ENCODE measurements at regions not wholly inside any gene's neighbourhood (a gene's known extent, or its start where the extent isn't known, plus 50 kb on each side); places are given as distances from the start of the nearest gene placed in this dataset.

DNA sequence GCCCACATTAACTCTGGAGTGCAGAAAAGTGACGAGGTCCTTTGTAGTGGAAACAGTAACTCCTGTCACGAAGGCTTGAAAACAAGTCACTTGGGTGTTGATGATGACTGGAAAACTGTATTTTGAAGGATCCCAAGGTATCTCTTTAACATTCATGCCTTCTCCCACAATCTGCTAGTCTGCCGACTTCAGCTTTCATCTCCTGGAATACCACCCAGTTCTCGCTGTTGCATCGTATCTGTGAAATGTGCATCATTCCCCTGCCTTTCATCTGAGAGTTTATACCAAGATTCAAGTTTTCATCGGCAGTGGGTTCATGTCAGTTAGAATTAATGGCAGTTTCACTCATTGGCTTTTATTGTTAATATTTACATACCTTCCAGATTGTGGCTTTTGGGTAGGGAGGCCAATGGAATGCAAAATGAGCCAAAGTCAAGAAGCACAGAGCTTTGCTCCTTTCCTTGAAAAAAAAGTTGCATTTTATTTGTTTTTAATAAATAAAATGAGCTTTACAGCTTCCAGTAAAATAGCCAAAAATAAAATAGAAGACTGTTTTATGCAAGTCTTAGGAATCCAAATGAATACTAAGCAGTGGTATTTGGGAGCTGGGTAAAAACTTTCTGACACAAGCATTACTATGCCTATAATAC, 575.2 kb upstream of the WWC1 start:
- no peak for TF ChIP-seq SNAI2 (CRISPR knock-in tag; IDR thresholded peaks at IDR 0.05)
- TF ChIP-seq, protein P1, sequence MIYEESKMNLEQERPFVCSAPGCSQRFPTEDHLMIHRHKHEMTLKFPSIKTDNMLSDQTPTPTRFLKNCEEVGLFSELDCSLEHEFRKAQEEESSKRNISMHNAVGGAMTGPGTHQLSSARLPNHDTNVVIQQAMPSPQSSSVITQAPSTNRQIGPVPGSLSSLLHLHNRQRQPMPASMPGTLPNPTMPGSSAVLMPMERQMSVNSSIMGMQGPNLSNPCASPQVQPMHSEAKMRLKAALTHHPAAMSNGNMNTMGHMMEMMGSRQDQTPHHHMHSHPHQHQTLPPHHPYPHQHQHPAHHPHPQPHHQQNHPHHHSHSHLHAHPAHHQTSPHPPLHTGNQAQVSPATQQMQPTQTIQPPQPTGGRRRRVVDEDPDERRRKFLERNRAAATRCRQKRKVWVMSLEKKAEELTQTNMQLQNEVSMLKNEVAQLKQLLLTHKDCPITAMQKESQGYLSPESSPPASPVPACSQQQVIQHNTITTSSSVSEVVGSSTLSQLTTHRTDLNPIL (CRISPR knock-in tag; IDR thresholded peaks at IDR 0.05; ENCODE audit: low read depth) = no peak
- TF ChIP-seq CSDC2 (CRISPR knock-in tag; IDR thresholded peaks at IDR 0.05) = no peak
- TF ChIP-seq, protein P2, sequence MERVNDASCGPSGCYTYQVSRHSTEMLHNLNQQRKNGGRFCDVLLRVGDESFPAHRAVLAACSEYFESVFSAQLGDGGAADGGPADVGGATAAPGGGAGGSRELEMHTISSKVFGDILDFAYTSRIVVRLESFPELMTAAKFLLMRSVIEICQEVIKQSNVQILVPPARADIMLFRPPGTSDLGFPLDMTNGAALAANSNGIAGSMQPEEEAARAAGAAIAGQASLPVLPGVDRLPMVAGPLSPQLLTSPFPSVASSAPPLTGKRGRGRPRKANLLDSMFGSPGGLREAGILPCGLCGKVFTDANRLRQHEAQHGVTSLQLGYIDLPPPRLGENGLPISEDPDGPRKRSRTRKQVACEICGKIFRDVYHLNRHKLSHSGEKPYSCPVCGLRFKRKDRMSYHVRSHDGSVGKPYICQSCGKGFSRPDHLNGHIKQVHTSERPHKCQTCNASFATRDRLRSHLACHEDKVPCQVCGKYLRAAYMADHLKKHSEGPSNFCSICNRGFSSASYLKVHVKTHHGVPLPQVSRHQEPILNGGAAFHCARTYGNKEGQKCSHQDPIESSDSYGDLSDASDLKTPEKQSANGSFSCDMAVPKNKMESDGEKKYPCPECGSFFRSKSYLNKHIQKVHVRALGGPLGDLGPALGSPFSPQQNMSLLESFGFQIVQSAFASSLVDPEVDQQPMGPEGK (CRISPR knock-in tag; IDR thresholded peaks at IDR 0.05; ENCODE audit: borderline replicate concordance) = no peak
- no peak for TF ChIP-seq ZFP30 (CRISPR knock-in tag; IDR thresholded peaks at IDR 0.05)
- TF ChIP-seq, protein P3, sequence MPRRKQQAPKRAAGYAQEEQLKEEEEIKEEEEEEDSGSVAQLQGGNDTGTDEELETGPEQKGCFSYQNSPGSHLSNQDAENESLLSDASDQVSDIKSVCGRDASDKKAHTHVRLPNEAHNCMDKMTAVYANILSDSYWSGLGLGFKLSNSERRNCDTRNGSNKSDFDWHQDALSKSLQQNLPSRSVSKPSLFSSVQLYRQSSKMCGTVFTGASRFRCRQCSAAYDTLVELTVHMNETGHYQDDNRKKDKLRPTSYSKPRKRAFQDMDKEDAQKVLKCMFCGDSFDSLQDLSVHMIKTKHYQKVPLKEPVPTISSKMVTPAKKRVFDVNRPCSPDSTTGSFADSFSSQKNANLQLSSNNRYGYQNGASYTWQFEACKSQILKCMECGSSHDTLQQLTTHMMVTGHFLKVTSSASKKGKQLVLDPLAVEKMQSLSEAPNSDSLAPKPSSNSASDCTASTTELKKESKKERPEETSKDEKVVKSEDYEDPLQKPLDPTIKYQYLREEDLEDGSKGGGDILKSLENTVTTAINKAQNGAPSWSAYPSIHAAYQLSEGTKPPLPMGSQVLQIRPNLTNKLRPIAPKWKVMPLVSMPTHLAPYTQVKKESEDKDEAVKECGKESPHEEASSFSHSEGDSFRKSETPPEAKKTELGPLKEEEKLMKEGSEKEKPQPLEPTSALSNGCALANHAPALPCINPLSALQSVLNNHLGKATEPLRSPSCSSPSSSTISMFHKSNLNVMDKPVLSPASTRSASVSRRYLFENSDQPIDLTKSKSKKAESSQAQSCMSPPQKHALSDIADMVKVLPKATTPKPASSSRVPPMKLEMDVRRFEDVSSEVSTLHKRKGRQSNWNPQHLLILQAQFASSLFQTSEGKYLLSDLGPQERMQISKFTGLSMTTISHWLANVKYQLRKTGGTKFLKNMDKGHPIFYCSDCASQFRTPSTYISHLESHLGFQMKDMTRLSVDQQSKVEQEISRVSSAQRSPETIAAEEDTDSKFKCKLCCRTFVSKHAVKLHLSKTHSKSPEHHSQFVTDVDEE (CRISPR knock-in tag; IDR thresholded peaks at IDR 0.05) = no peak
- no peak for TF ChIP-seq OSR1 (CRISPR knock-in tag; IDR thresholded peaks at IDR 0.05)
- TF ChIP-seq ESRRG (CRISPR knock-in tag; IDR thresholded peaks at IDR 0.05) = no peak
- TF ChIP-seq ZNF565 (CRISPR knock-in tag; conservative IDR thresholded peaks at IDR 0.05; ENCODE audit: low read depth) = no peak
- TF ChIP-seq ZNF70 (CRISPR knock-in tag; IDR thresholded peaks at IDR 0.05) = no peak
- no peak for TF ChIP-seq RARB (CRISPR knock-in tag; IDR thresholded peaks at IDR 0.05)
- no peak for TF ChIP-seq BACH2 (CRISPR knock-in tag; IDR thresholded peaks at IDR 0.05; ENCODE audit: borderline replicate concordance)

All from SK-N-SH treated with all-trans-retinoic acid at 6 μM for 48 hours (cell line).